Left ventricle myocardium superior (tissue), 1 donor: ENCODE measurements at regions not wholly inside any gene's neighbourhood (a gene's known extent, or its start where the extent isn't known, plus 50 kb on each side); places are given as distances from the start of the nearest gene placed in this dataset.
"Not testable (repeated sequence)": the region's sequence is repeated elsewhere in the genome, so short reads cannot be mapped to it uniquely, and the experiment has no call there.

Experiments
- ATAC-seq: fragments of 200-7000 bp; cut with Tn5 transposase; one replicate; pipeline ENCODE4 v1.9.1; 2020; ENCODE audit warnings: mild to moderate bottlenecking, moderate library complexity
- DNase-seq: peaks from one replicate; pipeline ENCODE4 v3.0.0-alpha.2; 2020
- intact Hi-C: fragments of 100-400 bp; cut with micrococcal nuclease; formaldehyde crosslinking; loops from one replicate; pipeline ENCODE4 v1.11.0; 2022
- donor health status: DM: no; HTN: yes; CAD: no; lungs with severe emphysema.

DNA sequence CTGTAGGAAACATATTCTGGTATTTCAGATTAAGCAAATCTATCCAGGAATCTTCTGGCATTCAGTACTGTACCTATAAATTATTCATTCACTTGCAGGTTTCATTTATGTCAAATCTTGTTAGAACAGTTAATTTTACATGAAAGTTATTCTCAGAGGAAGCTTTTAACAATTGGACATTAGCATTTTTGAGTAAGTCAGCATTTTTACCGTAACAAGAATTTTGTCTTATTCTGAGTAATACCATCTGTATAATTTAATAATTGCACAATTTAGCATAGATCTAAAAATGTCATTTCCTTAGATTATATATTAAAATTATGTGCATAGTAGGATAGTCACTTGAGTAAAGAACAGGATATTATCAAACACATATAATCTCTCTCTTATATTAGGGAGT lies 764.8 kb upstream of the LRFN5 start:
- intact Hi-C loops, result no loop called here

DNA sequence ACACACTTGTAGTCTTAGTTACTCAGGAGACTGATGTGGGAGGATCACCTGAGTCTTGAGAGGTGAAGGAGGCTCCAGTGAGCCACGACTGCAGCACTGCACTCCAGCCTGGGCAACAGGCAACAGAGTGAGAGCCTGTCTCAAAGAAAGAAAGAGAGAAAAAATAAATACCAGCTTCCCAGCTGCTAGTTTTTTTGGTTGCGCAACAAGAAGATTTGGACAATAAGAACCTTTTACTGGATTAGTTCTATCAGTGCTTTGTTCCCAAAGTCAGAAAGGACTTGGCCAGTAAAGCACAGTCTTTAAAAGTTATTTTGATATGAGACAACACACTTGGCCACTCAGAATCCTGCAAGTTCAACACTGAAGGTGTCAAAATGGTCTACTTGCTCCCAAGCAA lies 768.1 kb upstream of the LRFN5 start:
- DNase-seq, result no peak
- ATAC-seq, result no peak
- intact Hi-C loops, result no loop called here

More for the DNA sequence above, 764.8 kb upstream of the LRFN5 start:
- DNase-seq (no peak), ATAC-seq (no peak)

DNA sequence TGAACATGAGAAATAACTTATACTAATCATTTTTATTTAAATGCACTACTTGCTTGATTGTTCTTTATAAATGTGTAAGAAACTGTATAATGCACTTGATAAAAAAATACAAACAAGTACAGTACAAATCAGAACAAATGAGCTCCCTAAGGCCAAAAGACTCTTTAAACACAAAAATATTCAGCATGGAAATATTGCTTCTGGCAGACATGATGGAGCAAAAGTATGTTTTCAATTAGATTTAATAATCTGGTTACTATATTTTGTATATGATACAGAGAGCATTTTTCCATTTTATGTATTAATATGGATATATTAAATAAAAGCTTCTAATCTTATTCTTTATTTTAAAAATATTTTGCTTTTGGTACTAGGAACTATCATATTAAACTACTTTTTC lies 800.2 kb upstream of the LRFN5 start:
- intact Hi-C loops, result no loop called here

DNA sequence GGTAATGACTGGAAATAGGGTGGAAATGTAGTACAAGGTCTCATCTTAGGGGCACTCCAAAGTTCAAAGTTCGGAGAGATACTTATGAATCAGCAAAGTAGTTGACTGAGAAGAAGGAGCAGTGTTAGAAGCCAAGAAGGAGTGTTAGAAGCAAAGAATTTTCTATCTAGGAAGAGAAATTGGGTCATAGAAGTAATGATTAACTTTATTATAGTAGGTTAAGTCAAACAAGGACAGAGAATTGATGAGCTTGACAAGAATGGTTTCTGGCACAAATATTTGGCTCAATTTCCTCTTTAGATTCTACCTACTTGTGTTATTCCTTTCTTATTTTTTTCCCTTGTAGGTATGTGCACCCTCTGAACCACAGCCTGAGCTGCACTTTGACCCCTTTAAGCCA lies 810.5 kb upstream of the LRFN5 start:
- ATAC-seq (no peak), DNase-seq (no peak)
- intact Hi-C loops, result no loop called here

More for the DNA sequence above, 800.2 kb upstream of the LRFN5 start:
- ATAC-seq (no peak), DNase-seq (no peak)

DNA sequence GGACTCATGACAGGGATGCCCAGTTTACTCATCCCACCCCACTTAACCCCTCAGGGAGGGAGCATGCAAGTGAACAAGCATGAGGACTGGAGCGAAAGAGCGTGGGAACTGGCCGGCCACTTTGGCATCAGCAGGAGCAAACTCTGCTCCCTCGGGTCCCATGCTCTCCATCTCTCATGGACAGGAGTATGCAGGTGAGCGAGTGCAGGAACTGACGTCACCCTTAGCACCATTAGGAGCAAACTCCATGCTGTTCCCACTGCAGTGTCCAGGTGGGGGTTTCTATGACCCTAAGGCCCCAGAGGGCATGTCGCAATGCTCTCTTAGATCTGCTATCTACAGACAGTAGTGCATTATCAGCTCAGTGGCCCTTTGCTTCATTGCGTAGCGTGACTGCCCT lies 821.8 kb upstream of the LRFN5 start:
- ATAC-seq, result no peak
- intact Hi-C loops, result no loop called here
- no peak for DNase-seq

DNA sequence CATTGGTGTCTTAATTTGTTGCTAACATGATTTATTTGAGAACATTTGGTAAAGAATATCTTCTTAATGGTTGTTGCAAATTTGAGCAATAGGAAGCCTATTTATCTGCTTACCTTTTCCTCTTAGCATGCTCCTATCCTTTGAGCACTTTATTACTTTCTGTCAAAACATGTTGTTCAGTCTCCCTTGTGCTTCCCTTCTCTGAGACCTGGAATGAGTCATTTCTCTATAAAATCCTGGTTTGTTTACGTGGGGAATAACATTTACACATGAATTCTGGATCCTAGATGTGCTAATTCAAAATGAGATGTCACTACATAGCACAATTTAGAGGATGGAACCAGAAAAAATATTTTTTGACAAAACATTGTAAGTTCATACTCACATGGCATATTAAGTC lies 844.0 kb upstream of the LRFN5 start:
- DNase-seq, result no peak
- ATAC-seq, result no peak
- intact Hi-C loops, result no loop called here

DNA sequence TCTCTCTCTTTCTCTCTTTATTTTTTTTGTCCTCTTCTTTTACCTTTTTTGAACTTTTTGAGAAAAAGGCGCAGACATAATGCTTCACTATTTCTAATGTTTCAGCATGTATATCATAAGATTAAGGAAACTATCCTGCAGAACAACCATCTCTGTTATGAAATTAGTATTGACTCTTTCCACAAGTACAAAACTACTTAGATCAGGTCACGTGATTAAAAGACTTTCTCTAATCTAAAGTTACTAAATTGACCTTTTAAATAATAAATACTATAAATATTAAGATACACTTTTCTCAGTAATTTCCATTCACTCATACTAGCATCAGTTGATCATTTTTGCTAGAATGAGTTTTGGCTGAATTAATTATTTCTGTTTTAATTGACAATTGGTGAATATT lies 844.5 kb upstream of the LRFN5 start:
- ATAC-seq (no peak), DNase-seq (no peak)
- intact Hi-C loops, result no loop called here

DNA sequence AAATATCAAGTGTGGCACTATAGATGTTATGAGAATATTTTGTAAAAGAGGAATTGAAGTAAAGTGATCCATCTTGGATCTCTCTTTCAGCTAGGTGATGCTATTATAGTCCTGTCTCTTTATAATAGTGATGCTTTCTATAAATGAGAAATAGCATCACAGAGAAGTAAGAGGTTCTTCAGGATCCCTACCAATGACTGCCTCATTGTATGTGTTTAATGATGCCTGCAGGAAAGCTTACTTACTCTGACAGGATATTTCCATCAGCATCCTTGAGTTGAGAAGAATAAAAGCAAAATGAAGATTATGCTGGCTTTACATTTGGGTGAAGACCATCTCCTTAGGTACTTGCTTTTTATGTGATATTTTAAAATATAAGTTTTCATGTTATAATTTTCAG lies 846.0 kb upstream of the LRFN5 start:
- DNase-seq (no peak), ATAC-seq (no peak)
- intact Hi-C loops, result no loop called here

DNA sequence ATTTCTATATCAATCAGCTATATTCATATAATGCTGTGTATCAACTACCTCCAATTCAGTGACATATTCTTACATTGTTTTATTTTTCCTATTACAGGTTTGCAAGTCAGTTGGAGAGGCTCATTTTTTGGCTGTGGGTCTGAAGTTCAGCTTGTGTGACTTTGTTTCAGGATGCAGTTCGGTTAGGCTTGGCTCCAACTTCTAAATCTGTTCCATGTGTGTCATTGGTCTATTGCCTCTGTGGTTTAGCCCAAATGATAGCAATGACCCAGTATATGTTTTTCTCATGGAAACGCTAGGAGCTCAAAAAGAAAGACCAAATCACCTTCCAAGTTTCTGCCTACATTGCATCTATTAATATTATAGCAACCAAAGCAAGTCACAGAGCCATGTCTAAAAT lies 848.6 kb upstream of the LRFN5 start:
- intact Hi-C loops, result no loop called here
- ATAC-seq (no peak), DNase-seq (no peak)

DNA sequence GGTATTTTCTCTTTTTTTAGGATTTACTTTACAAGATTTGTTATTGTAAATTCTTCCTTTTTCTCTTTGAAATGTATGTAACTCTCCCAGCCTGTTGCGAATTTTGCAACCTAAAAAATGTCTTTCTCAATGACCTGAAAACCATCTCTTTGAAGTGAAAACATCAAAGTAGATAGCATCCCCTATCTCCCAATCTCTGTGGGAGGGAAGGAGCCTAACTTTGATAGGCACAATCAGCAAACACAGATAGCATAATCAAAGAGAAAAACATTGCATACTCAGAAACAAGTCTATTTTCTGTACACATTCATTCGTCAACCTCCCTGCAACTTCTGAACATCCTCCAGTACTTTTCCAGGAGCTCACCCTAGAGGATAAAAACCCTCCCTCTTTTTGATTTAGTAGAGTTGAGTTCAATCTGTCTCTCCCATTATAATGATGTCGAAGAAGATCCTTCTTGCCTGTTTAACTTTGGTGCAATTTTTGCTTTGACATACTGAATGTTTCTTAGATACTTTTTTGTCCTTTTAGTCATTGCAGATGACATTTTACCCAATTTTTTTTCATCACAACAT lies 849.2 kb upstream of the LRFN5 start:
- DNase-seq (no peak), ATAC-seq (no peak)
- intact Hi-C loops, result no loop called here

DNA sequence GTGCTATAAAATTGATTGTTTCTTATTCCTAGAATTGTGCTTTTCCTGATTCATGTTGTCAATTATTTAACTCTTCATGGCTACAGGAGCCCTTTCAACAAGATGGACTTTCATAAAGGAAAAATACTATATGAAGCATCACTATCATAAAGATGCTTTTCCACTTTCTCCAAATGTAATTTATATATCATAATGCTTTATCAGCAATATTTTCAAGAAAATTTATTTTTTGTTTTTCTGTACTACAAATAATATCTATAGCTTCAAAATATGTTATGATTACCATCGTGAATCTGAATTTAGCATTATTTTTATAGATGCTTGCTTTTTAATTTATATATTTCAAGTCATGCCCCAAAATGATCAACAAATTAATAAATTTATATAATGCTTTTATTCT lies 873.5 kb upstream of the LRFN5 start:
- intact Hi-C loops, result no loop called here
- no peak for ATAC-seq
- DNase-seq, result no peak

DNA sequence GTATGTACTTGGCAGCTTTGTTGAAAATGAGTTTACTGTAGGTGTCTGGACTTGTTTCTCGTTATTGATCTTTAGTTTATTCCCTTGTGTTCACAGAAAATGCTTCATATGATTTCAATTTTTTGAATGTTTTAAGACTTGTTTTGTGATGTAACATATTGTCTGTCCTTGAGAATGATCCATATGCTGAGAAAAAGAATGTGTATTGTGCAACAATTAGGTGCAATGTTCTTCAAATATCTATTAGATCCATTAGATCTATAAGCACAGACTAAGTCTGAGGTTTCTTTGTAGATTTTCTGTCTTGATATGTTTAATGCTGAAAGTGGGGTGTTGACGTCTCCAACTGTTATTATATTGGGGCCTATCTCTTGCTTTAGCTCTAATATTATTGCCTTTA lies 879.6 kb upstream of the LRFN5 start:
- intact Hi-C loops, result no loop called here
- no peak for ATAC-seq

DNA sequence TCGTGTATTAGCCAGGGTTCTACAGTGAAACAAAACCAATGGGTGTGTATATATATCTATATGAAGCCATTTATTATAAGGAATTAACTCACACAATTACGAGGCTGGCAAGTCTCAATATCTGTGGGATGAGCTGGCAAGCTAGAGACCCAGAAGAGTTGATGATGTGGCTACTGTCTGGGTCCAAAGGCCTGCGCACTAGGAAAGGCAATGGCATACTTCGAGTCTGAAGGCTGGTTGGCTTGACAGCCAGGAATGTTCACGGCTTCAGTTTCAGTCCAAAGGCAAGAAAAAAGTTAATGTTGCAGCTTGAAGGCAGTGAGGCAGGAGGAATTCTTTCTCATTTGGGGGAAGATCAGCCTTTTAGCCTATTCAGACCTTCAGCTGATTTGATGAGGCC lies 893.3 kb upstream of the LRFN5 start:
- intact Hi-C loops, result no loop called here
- DNase-seq (no peak), ATAC-seq (no peak)

More for the DNA sequence above, 879.6 kb upstream of the LRFN5 start:
- no peak for DNase-seq

DNA sequence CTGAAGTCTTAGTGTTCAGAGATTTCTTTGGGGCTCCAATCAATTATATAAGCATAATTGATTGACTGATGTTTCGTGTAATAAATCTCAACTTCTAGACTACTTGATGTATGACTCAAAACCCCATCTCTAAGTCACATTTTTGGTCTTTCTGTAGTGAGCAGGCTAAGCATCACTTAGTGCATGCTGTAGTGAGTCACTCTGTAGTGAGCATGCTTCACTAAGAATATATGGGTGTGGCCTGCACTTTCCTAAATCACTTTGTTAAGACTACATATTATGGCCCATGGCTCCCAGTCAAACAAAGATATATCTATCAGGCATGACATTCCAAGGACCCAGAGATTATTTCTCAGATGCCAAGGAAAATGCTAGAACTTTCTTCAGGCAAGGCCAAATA lies 909.4 kb upstream of the LRFN5 start:
- ATAC-seq (no peak), DNase-seq (no peak)
- intact Hi-C loops, result no loop called here

DNA sequence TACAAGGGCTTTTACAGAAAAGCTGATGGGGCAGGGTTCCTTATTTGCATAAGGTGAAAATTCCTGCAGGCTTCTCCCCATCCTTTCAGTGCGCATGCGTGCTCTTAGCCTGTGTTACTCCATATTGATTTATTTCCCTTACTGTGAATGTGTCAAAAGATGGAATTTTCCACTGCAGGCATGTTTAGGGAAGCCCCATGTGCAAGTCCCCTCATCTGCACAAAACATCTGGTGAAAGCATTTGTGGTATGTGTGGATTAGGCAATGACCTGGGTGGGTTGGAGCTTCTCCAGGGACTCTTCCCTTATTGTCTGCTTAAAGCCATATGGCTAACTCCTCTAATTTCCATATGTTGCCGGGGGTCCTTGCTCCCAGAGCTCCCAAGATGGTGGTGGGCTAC lies 912.7 kb upstream of the LRFN5 start:
- no peak for DNase-seq
- intact Hi-C loops, result no loop called here
- no peak for ATAC-seq

DNA sequence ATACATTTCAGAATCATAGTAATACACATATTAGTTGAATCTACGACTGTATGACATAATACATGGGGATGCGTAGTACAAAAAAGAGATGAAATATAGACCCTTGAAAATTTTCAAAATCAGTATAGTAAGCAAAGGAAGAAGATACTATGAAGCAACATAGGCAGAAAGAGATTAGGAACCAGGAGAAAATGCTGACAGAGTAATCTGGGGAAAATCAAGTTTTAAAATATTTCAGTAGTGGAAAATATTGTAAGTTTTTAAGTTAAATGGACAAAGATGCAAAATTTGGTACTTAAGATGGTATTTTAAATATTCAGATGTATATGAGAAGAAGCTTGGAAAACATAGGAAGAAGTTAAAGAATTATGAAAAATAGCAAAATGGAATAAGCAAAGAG lies 915.6 kb upstream of the LRFN5 start:
- intact Hi-C loops, result no loop called here
- ATAC-seq, result no peak
- DNase-seq, result no peak

DNA sequence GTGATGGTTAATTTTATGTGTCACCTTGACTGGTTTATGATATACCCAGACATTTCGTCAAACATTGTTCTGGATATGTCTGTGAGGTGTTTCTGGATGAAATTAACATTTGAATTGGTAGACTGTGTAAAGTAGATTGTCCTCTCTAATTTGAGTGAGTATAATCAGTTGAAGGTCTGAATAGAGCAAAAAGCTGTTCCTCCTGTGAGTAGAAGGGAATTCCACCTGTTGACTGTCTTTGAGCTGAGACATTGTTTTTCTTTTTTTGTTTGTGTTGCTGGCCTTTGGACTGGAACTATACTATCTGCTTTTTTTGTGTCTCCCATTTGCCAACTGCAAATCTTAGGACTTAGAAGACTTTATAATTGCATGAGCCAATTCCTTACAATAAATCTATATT lies 920.9 kb upstream of the LRFN5 start:
- DNase-seq (no peak), ATAC-seq (no peak)
- intact Hi-C loops, result no loop called here

DNA sequence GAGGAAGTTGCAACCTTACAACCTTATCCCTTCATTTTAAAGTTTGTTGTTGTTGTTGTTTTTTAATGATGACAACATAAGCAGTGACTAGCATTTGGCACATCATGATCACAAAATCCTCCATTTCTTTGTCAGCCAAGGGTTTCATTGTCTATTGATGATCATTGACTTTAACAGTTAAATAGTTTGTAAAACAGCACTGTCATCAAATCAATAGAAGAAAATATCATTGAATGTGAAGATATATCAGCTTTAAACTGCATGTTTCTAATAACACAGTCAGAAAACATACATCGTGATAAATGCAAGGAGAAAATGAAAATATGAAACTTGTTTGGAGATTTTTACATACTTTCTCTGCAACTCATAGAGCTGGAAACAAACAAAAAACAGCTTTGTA lies 922.3 kb upstream of the LRFN5 start:
- DNase-seq (no peak), ATAC-seq (no peak)

DNA sequence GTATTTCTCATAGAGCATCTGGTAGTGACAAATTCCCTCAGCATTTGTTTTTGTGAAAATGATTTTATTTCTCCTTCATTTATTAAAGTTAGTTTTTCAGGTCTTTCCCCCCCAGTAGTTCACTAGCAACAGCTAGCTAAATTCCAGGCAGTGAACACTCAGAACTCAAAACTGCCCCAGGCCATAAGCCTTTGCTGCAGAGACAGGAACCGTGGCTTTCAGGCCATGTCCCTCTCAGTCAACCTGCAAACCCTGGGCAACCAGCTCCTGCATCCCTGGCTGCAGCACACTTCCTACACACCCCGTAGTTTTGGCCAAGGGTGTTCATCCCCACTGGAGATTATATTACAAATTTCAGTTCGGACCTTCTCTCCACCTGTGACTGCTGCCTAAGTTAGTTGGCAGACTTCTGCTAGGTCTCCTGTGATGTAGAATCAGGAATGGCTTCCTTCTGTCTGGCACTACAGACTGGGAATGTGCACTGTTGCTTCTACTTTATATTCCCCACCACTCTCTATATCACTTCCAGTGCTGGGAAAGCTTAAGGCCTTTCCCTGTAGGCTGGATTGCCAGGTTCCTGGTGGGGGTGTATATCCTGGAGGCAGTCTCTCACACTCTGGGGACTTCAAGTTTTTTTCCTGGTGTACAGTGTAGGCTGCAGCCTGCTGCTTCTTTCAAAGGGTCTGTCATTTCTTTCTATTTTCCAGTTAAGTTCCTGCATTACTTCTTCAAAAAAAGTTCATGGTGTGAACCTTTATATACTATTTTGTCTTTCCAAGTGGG lies 924.4 kb upstream of the LRFN5 start:
- intact Hi-C loops, result no loop called here
- DNase-seq (no peak), ATAC-seq (no peak)

More for the DNA sequence above, 922.3 kb upstream of the LRFN5 start:
- intact Hi-C loops, result no loop called here

DNA sequence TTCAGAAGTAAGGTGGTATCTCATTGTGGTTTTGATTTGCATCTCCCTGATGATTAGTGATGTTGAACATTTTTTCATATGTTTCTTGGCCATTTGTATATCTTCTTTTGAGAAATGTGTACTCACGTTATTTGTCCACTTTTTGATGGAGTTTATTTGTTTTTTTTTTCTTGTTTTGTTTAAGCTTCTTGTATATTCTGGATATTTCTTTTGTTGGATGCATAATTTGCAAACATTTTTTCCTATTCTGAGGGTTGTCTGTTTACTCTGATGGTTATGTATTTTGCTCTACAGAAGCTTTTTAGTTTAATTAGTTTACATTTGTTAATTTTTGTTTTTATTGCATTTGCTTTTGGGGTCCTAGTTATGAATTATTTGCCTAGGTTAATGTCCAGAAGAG lies 927.4 kb upstream of the LRFN5 start:
- ATAC-seq (no peak), DNase-seq (no peak)
- intact Hi-C loops, result no loop called here

DNA sequence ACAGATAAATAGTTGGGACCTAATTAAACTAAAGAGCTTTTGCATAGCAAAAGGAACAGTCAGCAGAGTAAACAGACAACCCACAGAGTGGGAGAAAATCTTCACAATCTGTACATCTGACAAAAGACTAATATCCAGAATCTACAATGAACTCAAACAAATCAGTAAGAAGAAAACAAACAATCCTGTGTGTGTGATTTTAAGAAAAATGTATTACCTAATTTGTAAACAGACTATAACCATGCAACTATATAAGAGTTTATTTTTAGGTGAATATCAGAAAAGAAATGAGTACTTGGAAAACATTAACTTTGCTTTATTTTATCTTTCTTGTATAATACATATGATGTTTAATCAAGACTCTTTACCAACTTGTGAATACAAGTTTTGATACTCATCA lies 929.5 kb upstream of the LRFN5 start:
- intact Hi-C loops, ATAC-seq, DNase-seq: not testable (repeated sequence)
